Aorta (tissue), 5 donors: ENCODE measurements at regions not wholly inside any gene's neighbourhood (a gene's known extent, or its start where the extent isn't known, plus 50 kb on each side); places are given as distances from the start of the nearest gene placed in this dataset.
"Not testable (repeated sequence)": the region's sequence is repeated elsewhere in the genome, so short reads cannot be mapped to it uniquely, and the experiment has no call there.

Experiments used
- ATAC-seq: fragments of 200-7000 bp; cut with Tn5 transposase; one replicate; pipeline ENCODE4 v1.9.1; 2022; ENCODE audit warnings: moderate library complexity; ENCODE audit not compliant: low FRiP score
- DNase-seq, 2 donors: peaks; one replicate each; pipeline ENCODE4 v3.0.0-alpha.2; 2020
- H3K27ac ChIP-seq, 2 donors: one replicate each; pipeline ENCODE4 v1.5.1; 2013; ENCODE audit warnings: low read length in 2 of 2, mild to moderate bottlenecking in 2 of 2, moderate library complexity in 2 of 2, control low read depth in 1 of 2, inconsistent platforms in 1 of 2, low read depth in 1 of 2
- H3K27me3 ChIP-seq, 2 donors: one replicate each; pipeline ENCODE4 v1.6.1; 2013; ENCODE audit warnings: control low read depth in 1 of 2, low read length in 1 of 2, mild to moderate bottlenecking in 1 of 2, moderate library complexity in 1 of 2; ENCODE audit not compliant: insufficient read depth in 2 of 2, control insufficient read depth in 1 of 2
- H3K36me3 ChIP-seq, 2 donors: one replicate each; pipeline ENCODE4 v1.6.1; 2013; ENCODE audit warnings: control low read depth in 1 of 2, low read length in 1 of 2, mild to moderate bottlenecking in 1 of 2; ENCODE audit not compliant: insufficient read depth in 2 of 2, control insufficient read depth in 1 of 2
- H3K4me1 ChIP-seq, 2 donors: one replicate each; pipeline ENCODE4 v1.6.1; 2013; ENCODE audit warnings: low read length in 2 of 2, control low read depth in 1 of 2, mild to moderate bottlenecking in 1 of 2, moderate library complexity in 1 of 2; ENCODE audit not compliant: insufficient read depth in 2 of 2, control insufficient read depth in 1 of 2
- H3K4me3 ChIP-seq, 2 donors: one replicate each; pipeline ENCODE4 v1.5.1; 2013; ENCODE audit warnings: low read length in 2 of 2, control low read depth in 1 of 2, mild to moderate bottlenecking in 1 of 2
- H3K9me3 ChIP-seq: one replicate; pipeline ENCODE4 v1.6.1; 2013; ENCODE audit warnings: mild to moderate bottlenecking, low read length; ENCODE audit not compliant: control insufficient read depth
- WGBS, 2 donors: extraction: QIAGEN DNeasy Blood & Tissue Kit; methylation state at CpG; one replicate each; pipeline ENCODE4 v1.1.7; 2013; 5-methylcytosine and 5-hydroxymethylcytosine counted together
- intact Hi-C, 2 donors: fragments of 100-400 bp; cut with DNase I; formaldehyde crosslinking; loops; one replicate each; pipeline versions ENCODE4 v1.14.2 to v1.15.0; 2022
- donor health status: healthy with polysubstance abuse.
- donor health status: Bipolar disorder and iron deficiency.
- donor health status: DM: no; HTN: no; CAD: no.
- donor health status: DM: no; HTN: no; CAD: no.
- donor health status: DM: yes; HTN: yes; CAD: no.

- ATAC-seq, DNase-seq, H3K27me3 ChIP-seq, H3K36me3 ChIP-seq, H3K27ac ChIP-seq, H3K4me3 ChIP-seq, intact Hi-C loops, H3K4me1 ChIP-seq, H3K9me3 ChIP-seq: not testable (repeated sequence)
- no CpG with 5 or more reads among the region's 1 CpG for WGBS, 2 donors
Measured at GRCh38 chr7:65132256-65132655, 125.8 kb upstream of the ERV3-1 start.

DNA sequence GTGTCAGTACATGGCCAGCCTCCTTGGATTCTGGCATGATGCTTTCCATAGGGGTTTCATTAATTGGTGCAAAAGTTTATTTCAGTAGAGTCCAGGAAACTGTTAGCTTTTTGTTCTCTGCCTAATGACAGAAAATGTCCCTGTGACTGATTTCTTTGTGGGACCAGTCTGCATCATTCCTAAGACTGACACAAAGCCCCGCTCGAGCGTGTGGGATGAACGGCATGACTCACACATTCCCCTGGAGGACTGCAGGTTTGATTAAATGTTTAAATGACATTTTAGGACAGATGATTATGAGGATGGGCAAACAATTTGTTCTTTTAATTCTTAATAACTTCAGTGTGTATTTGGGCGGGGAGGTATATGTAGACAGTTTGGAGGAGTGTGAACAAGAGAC lies 120.9 kb upstream of the ERV3-1 start:
- H3K4me1 ChIP-seq, intact Hi-C loops, H3K36me3 ChIP-seq, H3K27me3 ChIP-seq, DNase-seq, H3K4me3 ChIP-seq, ATAC-seq, H3K9me3 ChIP-seq, H3K27ac ChIP-seq: not testable (repeated sequence)
- WGBS, 2 donors: no CpG with 5 or more reads among the region's 5 CpGs

- H3K36me3 ChIP-seq, intact Hi-C loops, H3K27ac ChIP-seq, H3K4me1 ChIP-seq, H3K4me3 ChIP-seq, H3K9me3 ChIP-seq, H3K27me3 ChIP-seq, ATAC-seq, DNase-seq: not testable (repeated sequence)
- no CpG with 5 or more reads among the region's 1 CpG for WGBS, 2 donors
Measured at GRCh38 chr7:65124600-65124999, 118.1 kb upstream of the ERV3-1 start.

- intact Hi-C loops, DNase-seq, H3K4me3 ChIP-seq, H3K27me3 ChIP-seq, H3K4me1 ChIP-seq, H3K27ac ChIP-seq, H3K9me3 ChIP-seq, H3K36me3 ChIP-seq, ATAC-seq: not testable (repeated sequence)
- 54 to 60% methylated on average over 1 of the region's 1 CpG for WGBS, 2 donors
Measured at GRCh38 chr7:65105650-65106203, 99.2 kb upstream of the ERV3-1 start.

DNA sequence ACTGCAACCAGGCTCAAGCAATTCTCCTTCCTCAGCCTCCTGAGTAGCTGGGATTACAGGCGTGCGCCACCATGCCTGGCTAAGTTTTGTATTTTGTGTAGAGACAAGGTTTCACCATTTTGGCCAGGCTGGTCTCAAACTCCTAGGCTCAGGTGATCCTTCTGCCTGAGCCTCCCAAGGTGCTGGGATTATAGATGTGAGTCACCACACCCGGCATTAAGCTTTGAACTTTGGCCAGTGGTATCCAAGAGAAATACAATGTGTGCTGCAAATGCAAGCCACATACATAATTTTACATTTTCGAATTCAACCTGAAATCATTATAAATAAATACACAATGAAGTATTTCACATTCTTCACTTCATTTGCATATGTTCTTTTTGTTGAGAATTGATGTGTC lies 94.0 kb upstream of the ERV3-1 start:
- ATAC-seq: not testable (repeated sequence)

GRCh38 chr7:65081669-65082055 lies 75.2 kb upstream of the ERV3-1 start:
- ATAC-seq: not testable (repeated sequence)
- 94% methylated on average over 12 to 19 of the region's 19 CpGs for WGBS, 2 donors

More for the DNA sequence above, 94.0 kb upstream of the ERV3-1 start:
- H3K27me3 ChIP-seq, H3K36me3 ChIP-seq, H3K27ac ChIP-seq, DNase-seq, H3K4me3 ChIP-seq, H3K4me1 ChIP-seq, H3K9me3 ChIP-seq, intact Hi-C loops: not testable (repeated sequence)
- 94 to 98% methylated on average over 4 of the region's 4 CpGs for WGBS, 2 donors

DNA sequence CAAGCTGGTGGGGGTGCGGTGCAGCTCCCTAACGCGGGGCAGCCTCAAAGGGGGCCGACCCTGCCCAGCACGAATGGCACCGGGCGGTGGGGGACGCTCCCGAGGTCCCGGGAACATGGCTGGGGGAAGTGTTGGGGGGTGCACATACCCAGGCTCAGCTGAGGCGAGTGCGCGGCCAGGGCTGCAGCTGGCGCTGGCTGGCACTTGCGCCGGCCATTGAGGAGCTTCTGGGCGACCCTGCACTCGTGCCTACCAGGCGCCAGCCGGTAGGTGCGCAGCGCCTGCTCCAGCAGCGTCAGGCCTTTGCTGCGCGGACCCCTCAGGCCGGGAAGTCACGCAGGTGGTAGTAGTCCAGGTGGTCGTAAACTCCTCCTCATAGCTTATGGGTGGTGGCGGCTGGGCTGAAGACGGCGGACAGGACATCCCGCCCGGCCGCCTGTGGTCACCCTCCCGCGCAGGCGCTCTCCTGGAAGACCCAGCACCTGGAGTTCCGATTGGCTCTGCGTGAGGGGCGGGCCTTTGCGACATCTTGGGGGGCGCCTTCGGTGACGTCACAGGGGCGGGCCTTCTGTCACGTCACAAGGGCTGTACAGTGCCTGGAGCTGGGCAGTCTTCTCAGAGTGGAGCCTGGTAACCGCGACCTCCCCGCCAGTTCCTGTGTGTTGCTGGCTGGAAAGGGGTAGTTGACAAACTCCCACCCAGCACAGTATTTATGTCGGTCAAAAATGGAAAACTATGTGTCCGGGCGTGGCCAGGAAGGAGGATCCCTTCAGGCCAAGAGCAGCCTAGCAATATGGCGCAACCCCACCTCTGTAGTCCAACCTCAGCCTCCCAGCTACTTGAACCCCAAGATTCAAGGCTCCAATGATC lies 74.5 kb upstream of the ERV3-1 start:
- H3K36me3 ChIP-seq, H3K9me3 ChIP-seq, intact Hi-C loops, H3K27me3 ChIP-seq, H3K4me1 ChIP-seq: not testable (repeated sequence)
- DNase-seq: peak; percentile 97 to 98
- Histone ChIP-seq H3K27ac (peak overlapping the region in 1 of 2 donors; percentile 41), H3K4me3 (peak overlapping the region; percentile 3 to 47)
- peak; percentile 100 for ATAC-seq
- 3 to 4% methylated on average over 46 to 52 of the region's 53 CpGs for WGBS, 2 donors

More at GRCh38 chr7:65081669-65082055, 75.2 kb upstream of the ERV3-1 start:
- H3K4me3 ChIP-seq, H3K36me3 ChIP-seq, H3K4me1 ChIP-seq, H3K27ac ChIP-seq, intact Hi-C loops, DNase-seq, H3K27me3 ChIP-seq, H3K9me3 ChIP-seq: not testable (repeated sequence)

GRCh38 chr7:65074959-65075358 lies 68.5 kb upstream of the ERV3-1 start:
- intact Hi-C loops, H3K36me3 ChIP-seq, DNase-seq, H3K9me3 ChIP-seq, ATAC-seq, H3K27ac ChIP-seq, H3K4me3 ChIP-seq, H3K27me3 ChIP-seq, H3K4me1 ChIP-seq: not testable (repeated sequence)
- WGBS, 2 donors: 93 to 95% methylated on average over 15 to 25 of the region's 33 CpGs

- ATAC-seq, H3K4me3 ChIP-seq, H3K4me1 ChIP-seq, intact Hi-C loops, H3K27ac ChIP-seq, H3K27me3 ChIP-seq, H3K36me3 ChIP-seq, DNase-seq, H3K9me3 ChIP-seq: not testable (repeated sequence)
- 68% methylated on average over 3 of the region's 3 CpGs; no CpG with 5 or more reads in 1 of the 2 donors for WGBS, 2 donors
Measured at GRCh38 chr7:65073160-65073559, 66.7 kb upstream of the ERV3-1 start.
